ENCODE measurements at regions not wholly inside any gene's neighbourhood (a gene's known extent, or its start where the extent isn't known, plus 50 kb on each side); places are given as distances from the start of the nearest gene placed in this dataset.

GRCh38 chr2:196247976-196248280, 76.5 kb upstream of the STK17B start:
- Histone ChIP-seq H2AK5ac (ENCODE audit: insufficient read length, low read length) (no peak overlapping the region), H3T11ph (ENCODE audit: low read length) (no peak overlapping the region), H2BK120ac (ENCODE audit: low read depth, low read length, poor library complexity, severe bottlenecking) (no peak overlapping the region), H2BK12ac (ENCODE audit: insufficient read length, low read depth, low read length) (no peak overlapping the region), H3K27ac (ENCODE audit: insufficient read length, low read depth, low read length) (no peak overlapping the region), H4K8ac (replicated peaks; ENCODE audit: insufficient read length, low read depth, low read length) (no peak overlapping the region), H3K4me1 (ENCODE audit: insufficient read depth, low read length) (no peaks in the 10 kb centered on the region), H3K23ac (ENCODE audit: insufficient read length, low read depth, low read length) (no peak overlapping the region), H3K23me2 (ENCODE audit: insufficient read length, low read depth, low read length, poor library complexity, severe bottlenecking) (no peaks in the 10 kb centered on the region), H3K9ac (ENCODE audit: extremely low read depth, insufficient read length, low read length) (no peak overlapping the region), H3K79me1 (ENCODE audit: insufficient read depth, low read depth, low read length, poor library complexity, severe bottlenecking) (no peaks in the 10 kb centered on the region), H3K9me3 (ENCODE audit: control insufficient read depth, low read depth, low read length) (no peaks in the 10 kb centered on the region), H3K79me2 (ENCODE audit: insufficient read depth, low read length) (no peaks in the 10 kb centered on the region), H4K91ac (ENCODE audit: insufficient read length, low read depth, low read length) (no peak overlapping the region), H2BK5ac (ENCODE audit: insufficient read length, low read length) (no peak overlapping the region), H2AFZ (ENCODE audit: low read length) (no peak overlapping the region), H3K56ac (ENCODE audit: insufficient read length, low read depth, low read length) (no peak overlapping the region), H3K4ac (ENCODE audit: low read depth, low read length) (no peak overlapping the region), H4K20me1 (ENCODE audit: control insufficient read depth, insufficient read depth, insufficient read length) (no peaks in the 10 kb centered on the region), H3K14ac (ENCODE audit: insufficient read depth, low read length) (no peak overlapping the region), H4K5ac (ENCODE audit: insufficient read length, low read depth, low read length) (no peak overlapping the region), H3K18ac (ENCODE audit: insufficient read length, low read depth, low read length) (no peak overlapping the region), H3K27me3 (ENCODE audit: insufficient read depth, low read length) (no peaks in the 10 kb centered on the region), H2BK15ac (ENCODE audit: low read depth, low read length) (no peak overlapping the region), H2BK20ac (ENCODE audit: low read depth, low read length, poor library complexity, severe bottlenecking) (no peak overlapping the region), H3K4me2 (ENCODE audit: insufficient read depth, insufficient read length, low read length) (no peak overlapping the region)
- no CpG with 5 or more reads among the region's 3 CpGs for WGBS (ENCODE audit: extremely low coverage, insufficient read length, low lambda C conversion rate)
- Mint-ChIP-seq H3K27ac (no peak overlapping the region), H3K4me3 (no peak overlapping the region), H3K27me3 (ENCODE audit: low read depth) (no peaks in the 10 kb centered on the region), H3K9me3 (no peaks in the 10 kb centered on the region), H3K4me1 (no peaks in the 10 kb centered on the region), H3K36me3 (ENCODE audit: insufficient read depth in 1 of 3, low read depth in 3 of 3) (peaks cover 0 to 2% (median 0%) of the 10 kb centered on the region in 3 experiments; a peak in 1 of 7 replicates)
- DNase-seq, result no peak
- TF ChIP-seq CTCF (conservative IDR thresholded peaks at IDR 0.05), result no peak

Data from H9 (cell line).